ENCODE measurements at regions not wholly inside any gene's neighbourhood (a gene's known extent, or its start where the extent isn't known, plus 50 kb on each side); places are given as distances from the start of the nearest gene placed in this dataset.

DNA sequence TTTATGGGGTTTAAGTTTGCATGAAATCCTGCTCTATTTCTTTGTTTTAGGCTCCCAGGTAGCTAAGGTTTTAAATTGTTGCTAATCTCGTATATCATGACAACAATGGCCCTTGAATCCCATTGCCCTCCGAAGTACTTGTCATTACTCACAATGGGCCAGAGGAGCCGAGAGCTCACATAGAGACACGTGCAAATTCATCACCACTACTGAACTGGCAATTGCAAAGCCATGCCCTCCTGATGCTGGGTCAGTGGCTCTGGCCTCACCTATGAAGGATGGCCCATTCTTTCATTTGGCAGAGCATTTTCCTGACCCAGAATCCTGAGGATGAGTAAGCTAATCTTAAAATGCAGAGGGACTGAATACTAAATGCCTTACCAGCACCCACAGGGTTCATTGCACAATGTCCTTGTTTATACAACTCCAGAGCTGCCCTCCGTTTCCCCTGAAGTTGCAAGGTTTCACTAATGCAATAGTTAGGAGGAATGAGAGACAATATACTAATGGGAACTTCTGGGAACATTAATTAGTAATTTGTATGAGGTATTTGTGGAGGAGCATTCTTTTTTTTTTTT is 71.6 kb upstream of the GAREM1 start:
- DNase-seq, result no peak

DNA sequence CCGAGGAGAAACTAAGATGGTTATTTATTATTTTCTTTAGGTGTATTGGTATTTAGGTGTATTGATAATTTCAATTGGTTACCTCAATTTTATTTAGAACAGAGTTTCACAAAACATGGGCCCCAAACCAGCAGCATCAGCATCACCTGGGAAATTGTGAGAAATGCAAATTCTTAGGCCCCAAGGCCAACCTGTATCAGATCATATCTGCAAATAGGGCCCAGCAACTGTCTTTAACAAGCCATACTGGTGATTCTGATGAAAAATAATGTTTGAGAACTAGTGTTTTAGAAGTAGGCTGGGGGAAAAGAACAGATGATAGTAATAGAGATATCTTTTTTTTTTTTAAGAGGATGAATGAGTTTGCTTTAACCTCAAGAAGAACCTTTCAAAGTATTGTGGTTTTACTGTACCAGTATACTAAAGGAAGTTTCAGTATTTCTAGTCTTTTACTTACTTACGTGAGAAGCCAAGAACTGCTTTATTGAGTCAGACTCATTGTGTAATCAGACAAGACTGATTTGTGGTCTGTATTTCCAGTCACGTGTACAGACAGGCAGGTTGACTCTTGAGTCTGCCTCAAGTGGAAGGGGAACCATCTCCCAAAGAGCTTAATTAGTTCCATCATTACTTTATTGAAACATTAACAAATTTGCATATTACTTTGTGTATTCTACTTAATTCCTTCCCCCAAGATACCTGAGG is 60.4 kb upstream of the GAREM1 start:
- no peak for DNase-seq

DNA sequence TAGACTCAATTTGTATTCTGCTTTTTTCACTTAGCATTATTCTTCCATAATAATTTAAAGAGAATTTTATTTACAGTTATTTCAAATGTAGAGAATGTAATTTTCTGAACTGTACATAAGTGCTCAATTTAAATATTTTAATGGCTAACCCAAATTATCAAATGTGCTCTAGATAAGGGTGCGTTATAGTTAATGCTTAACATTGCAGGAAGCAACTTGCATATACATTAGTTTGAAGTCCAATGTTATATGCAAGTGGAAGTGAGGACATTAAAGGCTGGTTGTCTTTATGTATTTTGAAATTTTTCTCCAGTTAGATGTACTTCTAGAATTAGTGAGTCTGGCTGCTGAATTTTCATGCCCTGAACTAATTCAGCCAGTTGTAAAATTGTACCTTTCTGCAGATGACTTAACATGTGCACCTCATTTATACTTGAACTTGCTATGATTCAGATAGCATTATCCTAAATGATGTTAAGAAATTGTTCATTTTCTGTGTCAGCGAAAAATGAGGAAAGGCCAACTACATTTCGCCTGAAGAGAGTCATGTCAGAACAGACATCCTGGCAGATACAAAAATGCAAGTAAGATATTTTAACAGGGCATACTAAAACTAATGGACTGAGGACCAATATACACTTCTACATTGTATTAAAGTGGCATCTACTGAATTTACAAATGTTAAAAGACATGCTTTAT is 59.2 kb upstream of the GAREM1 start:
- DNase-seq, result no peak

DNA sequence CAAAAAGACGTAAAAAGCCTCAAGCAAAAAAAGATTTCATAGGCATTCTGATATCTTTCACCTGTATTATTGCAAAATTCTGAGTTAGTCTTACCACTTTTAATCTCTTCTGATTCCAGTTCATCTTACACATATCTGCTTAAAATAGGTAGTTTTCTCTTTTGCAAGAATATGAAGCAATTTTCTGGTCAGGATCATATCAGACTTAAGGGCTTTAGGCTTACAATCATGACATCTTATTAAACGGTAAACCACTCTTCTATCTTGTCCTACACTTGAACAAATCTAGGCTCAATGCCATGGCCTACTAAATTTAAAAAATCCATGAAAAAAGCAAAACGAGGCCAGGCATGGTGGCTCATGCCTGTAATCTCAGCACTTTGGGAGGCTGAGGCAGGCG is 50.1 kb upstream of the GAREM1 start:
- DNase-seq, result no peak

Measured in hindlimb muscle (tissue), 1 donor.